Mesenchymal stem cell (in vitro differentiated cells and primary cell): ENCODE measurements at regions not wholly inside any gene's neighbourhood (a gene's known extent, or its start where the extent isn't known, plus 50 kb on each side); places are given as distances from the start of the nearest gene placed in this dataset.

ENCODE experiments used
- DNase-seq: peaks from one replicate; pipeline ENCODE4 v3.0.0-alpha.2; 2013
- H2AFZ ChIP-seq: one replicate; pipeline ENCODE4 v1.6.1; 2013; ENCODE audit warnings: low read depth, mild to moderate bottlenecking, control low read depth, inconsistent platforms, low read length, moderate library complexity
- H2AK5ac ChIP-seq: 2 replicates; pipeline ENCODE4 v1.6.1; 2013; ENCODE audit warnings: low read length, moderate library complexity, mild to moderate bottlenecking, inconsistent platforms; ENCODE audit not compliant: severe bottlenecking
- H2BK120ac ChIP-seq: one replicate; pipeline ENCODE4 v1.6.1; 2013; ENCODE audit warnings: low read depth, mild to moderate bottlenecking, inconsistent platforms, low read length, moderate library complexity
- H2BK12ac ChIP-seq, 2 experiments: one replicate each; pipeline ENCODE4 v1.6.1; 2013; ENCODE audit warnings: inconsistent platforms in 2 of 2, low read length in 2 of 2, mild to moderate bottlenecking in 2 of 2, moderate library complexity in 2 of 2, control low read depth in 1 of 2
- H2BK15ac ChIP-seq: one replicate; pipeline ENCODE4 v1.6.1; 2013; ENCODE audit warnings: mild to moderate bottlenecking, low read depth, inconsistent platforms; ENCODE audit not compliant: poor library complexity, severe bottlenecking
- H2BK5ac ChIP-seq: 2 replicates; pipeline ENCODE4 v1.6.1; 2013; ENCODE audit warnings: low read depth, mild to moderate bottlenecking, low read length, control low read depth, inconsistent platforms; ENCODE audit not compliant: poor library complexity, severe bottlenecking
- H3K14ac ChIP-seq, 2 experiments: one replicate each; pipeline ENCODE4 v1.6.1; 2013; ENCODE audit warnings: inconsistent platforms in 2 of 2, low read length in 2 of 2, control low read depth in 1 of 2, mild to moderate bottlenecking in 1 of 2, moderate library complexity in 1 of 2
- H3K18ac ChIP-seq, 2 experiments: one replicate each; pipeline ENCODE4 v1.6.1; 2013; ENCODE audit warnings: inconsistent platforms in 2 of 2, low read length in 2 of 2, control low read depth in 1 of 2, low read depth in 1 of 2, mild to moderate bottlenecking in 1 of 2
- H3K23ac ChIP-seq, 2 experiments: one replicate each; pipeline ENCODE4 v1.6.1; 2013; ENCODE audit warnings: inconsistent platforms in 2 of 2, low read length in 2 of 2, mild to moderate bottlenecking in 2 of 2, moderate library complexity in 2 of 2, control low read depth in 1 of 2
- H3K27ac ChIP-seq: 2 replicates; pipeline ENCODE4 v1.5.1; 2013; ENCODE audit warnings: mild to moderate bottlenecking, moderate library complexity, low read length, control low read depth, inconsistent platforms; ENCODE audit not compliant: poor library complexity, severe bottlenecking
- H3K27me3 ChIP-seq, 2 experiments: 2 replicates each; pipeline versions ENCODE4 v1.6.1 to v1.7.0; 2013; ENCODE audit warnings: low read length in 2 of 2, mild to moderate bottlenecking in 2 of 2, moderate library complexity in 2 of 2, control low read depth in 1 of 2, inconsistent platforms in 1 of 2; ENCODE audit not compliant: control insufficient read depth in 1 of 2, insufficient read depth in 1 of 2
- H3K36me3 ChIP-seq, 2 experiments: 2 replicates each; pipeline versions ENCODE4 v1.6.1 to v1.7.0; 2013; ENCODE audit warnings: low read length in 2 of 2, control low read depth in 1 of 2, inconsistent platforms in 1 of 2, low read depth in 1 of 2, mild to moderate bottlenecking in 1 of 2; ENCODE audit not compliant: insufficient read depth in 2 of 2, control insufficient read depth in 1 of 2
- H3K4ac ChIP-seq, 2 experiments: one replicate each; pipeline ENCODE4 v1.6.1; 2013; ENCODE audit warnings: inconsistent platforms in 2 of 2, low read length in 2 of 2, mild to moderate bottlenecking in 2 of 2, moderate library complexity in 2 of 2, control low read depth in 1 of 2, low read depth in 1 of 2
- H3K4me1 ChIP-seq: 2 replicates; pipeline ENCODE4 v1.6.1; 2013; ENCODE audit warnings: low read depth, low read length, control low read depth; ENCODE audit not compliant: control insufficient read depth, insufficient read depth
- H3K4me2 ChIP-seq: 2 replicates; pipeline ENCODE4 v1.6.1; 2013; ENCODE audit warnings: low read length, mild to moderate bottlenecking, inconsistent platforms; ENCODE audit not compliant: poor library complexity, severe bottlenecking
- H3K4me3 ChIP-seq, 2 experiments: 2 replicates each; pipeline versions ENCODE4 v1.5.1 to v1.7.0; 2013; ENCODE audit warnings: low read length in 2 of 2, mild to moderate bottlenecking in 2 of 2, control low read depth in 1 of 2, low read depth in 1 of 2; ENCODE audit not compliant: insufficient read depth in 1 of 2
- H3K79me1 ChIP-seq: replicated peaks from 2 replicates; pipeline ENCODE4 v1.6.1; 2013; ENCODE audit warnings: mild to moderate bottlenecking, control low read depth, low read length, inconsistent platforms; ENCODE audit not compliant: poor library complexity, severe bottlenecking
- H3K9ac ChIP-seq: 2 replicates; pipeline ENCODE4 v1.7.0; 2013; ENCODE audit warnings: mild to moderate bottlenecking, low read length, moderate library complexity
- H3K9me3 ChIP-seq: 2 replicates; pipeline ENCODE4 v1.7.0; 2013; ENCODE audit warnings: mild to moderate bottlenecking, low read length; ENCODE audit not compliant: control insufficient read depth
- H4K8ac ChIP-seq: one replicate; pipeline ENCODE4 v1.6.1; 2013; ENCODE audit warnings: inconsistent platforms, mild to moderate bottlenecking, low read length, moderate library complexity
- H4K91ac ChIP-seq: one replicate; pipeline ENCODE4 v1.6.1; 2013; ENCODE audit warnings: mild to moderate bottlenecking, low read length, inconsistent platforms
- WGBS: methylation state at CpG from one replicate; pipeline ENCODE4 v1.1.7; 2013; ENCODE audit warnings: mixed read lengths; 5-methylcytosine and 5-hydroxymethylcytosine counted together

DNA sequence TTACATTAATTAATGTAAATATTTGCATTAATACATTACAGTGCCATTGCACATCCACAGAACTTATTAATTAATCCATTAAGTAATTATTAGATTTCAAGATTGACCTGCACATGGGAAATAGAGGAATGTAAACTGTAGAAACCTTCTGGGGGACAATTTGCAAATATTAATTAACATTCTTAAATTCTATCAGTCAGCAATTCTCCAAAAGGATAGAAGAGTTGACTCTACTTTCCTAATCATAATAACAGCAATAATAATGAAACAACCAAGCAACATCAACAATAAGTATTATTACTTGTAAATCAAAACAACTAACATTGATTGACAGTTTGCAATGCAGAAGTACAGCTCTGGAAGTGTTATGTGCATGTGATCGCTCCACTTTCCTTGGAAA lies 281.6 kb upstream of the CRIM1 start:
- H2BK120ac ChIP-seq: no peak overlapping the region
- no peaks in the 10 kb centered on the region for H3K27me3 ChIP-seq
- no peak overlapping the region for H2BK5ac ChIP-seq
- no peak overlapping the region for H2AFZ ChIP-seq
- 0% methylated on average over 1 of the region's 1 CpG for WGBS
- H3K4me2 ChIP-seq: no peak overlapping the region
- DNase-seq: no peak
- H3K36me3 ChIP-seq: no peaks in the 10 kb centered on the region
- no peak overlapping the region for H2AK5ac ChIP-seq
- H3K4ac ChIP-seq: no peak overlapping the region
- H2BK12ac ChIP-seq: no peak overlapping the region
- no peak overlapping the region for H3K23ac ChIP-seq
- no peak overlapping the region for H4K8ac ChIP-seq
- no peak overlapping the region for H3K18ac ChIP-seq
- H3K27ac ChIP-seq: no peak overlapping the region
- H4K91ac ChIP-seq: no peak overlapping the region
- H3K79me1 ChIP-seq: no peaks in the 10 kb centered on the region
- no peak overlapping the region for H3K14ac ChIP-seq
- H2BK15ac ChIP-seq: no peak overlapping the region
- no peak overlapping the region for H3K9ac ChIP-seq
- H3K4me3 ChIP-seq: no peak overlapping the region
- H3K4me1 ChIP-seq: no peaks in the 10 kb centered on the region
- no peaks in the 10 kb centered on the region for H3K9me3 ChIP-seq

- H3K27ac ChIP-seq: no peak overlapping the region
- H4K8ac ChIP-seq: no peak overlapping the region
- H3K36me3 ChIP-seq: no peaks in the 10 kb centered on the region
- no peak overlapping the region for H3K4me3 ChIP-seq
- no peaks in the 10 kb centered on the region for H3K27me3 ChIP-seq
- H2AFZ ChIP-seq: no peak overlapping the region
- no peak overlapping the region for H3K4ac ChIP-seq
- no peak overlapping the region for H2BK120ac ChIP-seq
- no peaks in the 10 kb centered on the region for H3K79me1 ChIP-seq
- no peak overlapping the region for H3K14ac ChIP-seq
- no peaks in the 10 kb centered on the region for H3K9me3 ChIP-seq
- no peak overlapping the region for H2BK15ac ChIP-seq
- H2AK5ac ChIP-seq: no peak overlapping the region
- no peak overlapping the region for H2BK5ac ChIP-seq
- no peak overlapping the region for H3K23ac ChIP-seq
- H4K91ac ChIP-seq: no peak overlapping the region
- DNase-seq: no peak
- H3K18ac ChIP-seq: no peak overlapping the region
- no peaks in the 10 kb centered on the region for H3K4me1 ChIP-seq
- no peak overlapping the region for H3K9ac ChIP-seq
- 83% methylated on average over 1 of the region's 1 CpG for WGBS
- no peak overlapping the region for H2BK12ac ChIP-seq
- no peak overlapping the region for H3K4me2 ChIP-seq
Measured at GRCh38 chr2:36071698-36072097, 283.9 kb upstream of the CRIM1 start.

DNA sequence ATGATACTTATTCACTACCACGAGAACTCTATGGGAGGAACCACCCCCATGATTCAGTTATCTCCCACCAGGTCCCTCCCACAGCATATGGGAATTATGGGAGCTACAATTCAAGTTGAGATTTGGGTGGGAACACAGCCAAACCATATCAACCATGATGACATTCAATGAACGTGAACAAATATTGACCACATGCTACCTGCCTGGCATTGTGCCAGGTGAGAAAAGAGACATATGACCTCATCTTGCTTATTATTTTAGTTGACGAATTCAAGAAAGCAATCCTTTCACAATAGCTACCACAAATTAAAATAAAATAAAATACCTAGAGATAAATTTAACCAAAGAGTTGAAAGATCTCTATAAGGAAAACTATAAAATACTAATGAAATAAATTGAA lies 286.5 kb upstream of the CRIM1 start:
- Histone ChIP-seq H2AFZ (no peak overlapping the region), H4K8ac (no peak overlapping the region), H3K4me2 (no peak overlapping the region), H3K9ac (no peak overlapping the region), H3K4me1 (no peaks in the 10 kb centered on the region), H2BK5ac (no peak overlapping the region), H4K91ac (no peak overlapping the region), H2AK5ac (no peak overlapping the region), H3K14ac (no peak overlapping the region), H3K4ac (no peak overlapping the region), H2BK12ac (no peak overlapping the region), H3K23ac (no peak overlapping the region), H3K79me1 (no peaks in the 10 kb centered on the region), H3K4me3 (no peak overlapping the region), H3K9me3 (no peaks in the 10 kb centered on the region), H3K27ac (no peak overlapping the region), H2BK15ac (no peak overlapping the region), H3K36me3 (no peaks in the 10 kb centered on the region), H3K18ac (no peak overlapping the region), H2BK120ac (no peak overlapping the region), H3K27me3 (no peaks in the 10 kb centered on the region)
- 73% methylated on average over 2 of the region's 3 CpGs for WGBS
- no peak for DNase-seq

GRCh38 chr2:36068086-36068485 lies 287.5 kb upstream of the CRIM1 start:
- no peaks in the 10 kb centered on the region for H3K27me3 ChIP-seq
- no peak overlapping the region for H4K8ac ChIP-seq
- H2AFZ ChIP-seq: no peak overlapping the region
- no peak overlapping the region for H3K4me2 ChIP-seq
- H3K4me3 ChIP-seq: no peak overlapping the region
- H2BK5ac ChIP-seq: no peak overlapping the region
- no peak overlapping the region for H2BK15ac ChIP-seq
- no peak overlapping the region for H3K23ac ChIP-seq
- H3K4ac ChIP-seq: no peak overlapping the region
- DNase-seq: no peak
- H3K36me3 ChIP-seq: no peaks in the 10 kb centered on the region
- H2AK5ac ChIP-seq: no peak overlapping the region
- H2BK12ac ChIP-seq: no peak overlapping the region
- no peak overlapping the region for H4K91ac ChIP-seq
- H3K79me1 ChIP-seq: no peaks in the 10 kb centered on the region
- H3K4me1 ChIP-seq: no peaks in the 10 kb centered on the region
- no peak overlapping the region for H3K27ac ChIP-seq
- no peak overlapping the region for H3K14ac ChIP-seq
- no peak overlapping the region for H3K9ac ChIP-seq
- H2BK120ac ChIP-seq: no peak overlapping the region
- no peak overlapping the region for H3K18ac ChIP-seq
- H3K9me3 ChIP-seq: no peaks in the 10 kb centered on the region
